ENCODE measurements at regions not wholly inside any gene's neighbourhood (a gene's known extent, or its start where the extent isn't known, plus 50 kb on each side); places are given as distances from the start of the nearest gene placed in this dataset.

DNA sequence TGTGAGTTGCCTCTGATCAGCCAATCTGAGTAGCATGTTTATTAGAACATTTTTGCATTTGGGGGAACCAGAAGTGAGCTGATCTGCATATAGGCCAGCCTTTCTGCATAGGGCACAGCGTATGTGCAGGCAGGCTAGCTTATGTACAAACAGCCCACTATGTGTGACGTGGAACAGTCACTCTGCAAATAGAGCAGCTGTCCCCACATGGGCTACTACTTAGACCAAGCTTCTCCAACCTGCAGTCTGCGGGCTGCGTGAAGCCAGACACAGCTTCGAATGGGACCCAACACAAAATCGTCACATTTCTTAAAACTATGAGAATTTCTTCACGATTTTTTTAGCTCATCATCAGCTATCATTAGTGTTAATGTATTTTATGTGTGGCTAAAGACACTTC, 134.1 kb upstream of the FAM20C start:
- no peak overlapping the region for H3K4me3 ChIP-seq (ENCODE audit: low read depth, low read length)
- TF ChIP-seq, protein P1, sequence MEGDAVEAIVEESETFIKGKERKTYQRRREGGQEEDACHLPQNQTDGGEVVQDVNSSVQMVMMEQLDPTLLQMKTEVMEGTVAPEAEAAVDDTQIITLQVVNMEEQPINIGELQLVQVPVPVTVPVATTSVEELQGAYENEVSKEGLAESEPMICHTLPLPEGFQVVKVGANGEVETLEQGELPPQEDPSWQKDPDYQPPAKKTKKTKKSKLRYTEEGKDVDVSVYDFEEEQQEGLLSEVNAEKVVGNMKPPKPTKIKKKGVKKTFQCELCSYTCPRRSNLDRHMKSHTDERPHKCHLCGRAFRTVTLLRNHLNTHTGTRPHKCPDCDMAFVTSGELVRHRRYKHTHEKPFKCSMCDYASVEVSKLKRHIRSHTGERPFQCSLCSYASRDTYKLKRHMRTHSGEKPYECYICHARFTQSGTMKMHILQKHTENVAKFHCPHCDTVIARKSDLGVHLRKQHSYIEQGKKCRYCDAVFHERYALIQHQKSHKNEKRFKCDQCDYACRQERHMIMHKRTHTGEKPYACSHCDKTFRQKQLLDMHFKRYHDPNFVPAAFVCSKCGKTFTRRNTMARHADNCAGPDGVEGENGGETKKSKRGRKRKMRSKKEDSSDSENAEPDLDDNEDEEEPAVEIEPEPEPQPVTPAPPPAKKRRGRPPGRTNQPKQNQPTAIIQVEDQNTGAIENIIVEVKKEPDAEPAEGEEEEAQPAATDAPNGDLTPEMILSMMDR (IDR thresholded peaks at IDR 0.05; ENCODE audit: insufficient read depth, low read depth, low read length): no peak
- no peak for DNase-seq (ENCODE audit: low read depth)

DNA sequence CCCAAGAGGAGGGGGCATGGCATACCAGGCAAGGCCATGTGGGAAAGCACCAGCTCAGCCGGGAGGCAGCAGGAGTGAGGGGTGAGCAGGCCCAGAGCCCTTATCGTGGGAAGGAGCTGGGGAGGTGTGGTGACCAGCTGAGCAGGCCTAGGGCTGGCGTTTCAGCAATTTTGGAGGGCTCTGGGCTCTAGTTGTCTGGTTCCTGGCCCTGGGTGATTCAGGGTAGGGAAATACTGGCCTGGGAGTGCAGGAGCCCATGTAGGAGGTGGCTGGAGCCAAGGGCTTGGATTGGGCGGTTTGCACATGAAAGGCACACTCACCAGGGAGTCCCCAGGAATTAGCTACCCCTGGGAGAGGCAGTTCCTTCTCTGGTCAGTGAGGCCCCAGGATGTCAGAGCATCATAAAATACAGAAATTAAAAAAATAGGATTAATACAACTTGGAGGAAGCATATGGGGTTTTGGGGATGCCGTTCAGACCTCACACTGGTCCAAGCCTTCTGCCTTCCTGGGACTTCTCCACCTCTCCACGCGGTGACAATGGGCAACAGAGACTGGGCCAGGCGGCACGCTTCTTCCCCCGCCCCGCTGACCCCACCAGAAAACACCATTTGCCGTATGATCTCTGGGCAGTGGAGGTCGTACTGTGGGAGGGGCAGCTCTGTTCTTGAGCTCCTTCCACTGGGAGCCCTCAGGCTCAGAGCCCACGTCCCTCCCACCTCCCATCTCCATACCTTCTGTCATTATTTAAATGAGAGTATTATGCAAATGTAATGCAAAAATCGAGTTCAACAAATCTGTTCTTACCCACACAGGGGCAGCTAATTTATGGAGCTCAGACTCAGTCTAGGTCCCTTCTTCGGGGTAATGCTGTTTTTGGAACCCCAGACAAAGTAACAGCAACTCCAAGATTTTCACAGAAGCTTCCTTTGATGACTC, 133.0 kb upstream of the FAM20C start:
- TF ChIP-seq, protein P1 (IDR thresholded peaks at IDR 0.05; ENCODE audit: insufficient read depth, low read depth, low read length): no peak
- no peak overlapping the region for H3K4me3 ChIP-seq (ENCODE audit: low read depth, low read length)
- no peak for DNase-seq (ENCODE audit: low read depth)

DNA sequence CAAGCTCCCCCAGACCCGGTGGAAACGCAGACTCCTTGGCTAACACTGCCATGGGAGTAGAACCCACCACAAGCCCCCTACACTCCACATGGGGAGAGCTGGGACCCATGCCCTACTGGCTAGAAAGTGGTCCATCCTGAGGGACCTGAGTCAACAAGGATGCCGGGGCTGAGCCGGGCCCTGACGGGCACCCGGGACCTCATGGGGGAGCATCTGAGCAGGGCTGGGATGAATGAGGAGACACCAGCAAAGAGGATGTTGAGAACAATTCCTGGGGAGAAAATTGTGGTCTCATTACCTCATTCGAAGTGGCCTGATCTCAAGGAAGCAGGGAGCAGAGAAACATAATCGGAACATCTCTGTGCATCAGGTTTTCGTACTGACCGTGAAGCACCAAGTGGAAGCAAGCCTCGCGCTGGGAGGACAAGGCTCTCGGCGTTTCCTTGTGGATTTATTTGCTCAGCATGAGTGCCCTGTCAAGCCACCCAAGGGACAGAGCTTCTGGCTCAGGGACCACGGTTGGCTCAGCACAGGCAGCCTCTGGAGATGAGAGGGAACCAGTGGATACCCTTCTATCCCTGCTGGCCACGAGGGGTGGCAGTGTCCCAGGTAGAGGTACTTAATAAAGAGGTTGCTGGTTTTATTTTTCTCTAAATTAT, 132.2 kb upstream of the FAM20C start:
- TF ChIP-seq, protein P1 (IDR thresholded peaks at IDR 0.05; ENCODE audit: insufficient read depth, low read depth, low read length): no peak
- no peak overlapping the region for H3K4me3 ChIP-seq (ENCODE audit: low read depth, low read length)
- no peak for DNase-seq (ENCODE audit: low read depth)

DNA sequence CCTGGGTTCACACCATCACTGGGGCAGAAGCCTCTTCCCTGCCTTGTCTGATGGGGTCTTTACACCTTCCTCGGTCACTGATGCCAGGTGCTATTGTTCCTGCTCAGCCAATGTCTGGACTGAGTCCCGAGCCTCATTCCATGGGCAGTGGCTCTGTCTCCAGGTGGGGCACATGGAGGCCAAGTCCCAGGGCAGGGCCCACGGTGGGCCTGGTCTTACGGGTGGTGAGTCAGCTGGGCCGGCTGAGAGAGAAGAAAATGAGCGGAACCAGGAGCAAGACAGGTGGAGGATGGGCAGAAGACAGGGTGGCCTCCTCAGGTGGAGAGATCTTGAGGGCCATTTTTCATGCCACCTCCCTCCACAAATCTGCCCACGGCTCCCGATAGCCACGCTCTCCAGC, 131.7 kb upstream of the FAM20C start:
- TF ChIP-seq, protein P1 (IDR thresholded peaks at IDR 0.05; ENCODE audit: insufficient read depth, low read depth, low read length): no peak
- no peak for DNase-seq (ENCODE audit: low read depth)
- no peak overlapping the region for H3K4me3 ChIP-seq (ENCODE audit: low read depth, low read length)

DNA sequence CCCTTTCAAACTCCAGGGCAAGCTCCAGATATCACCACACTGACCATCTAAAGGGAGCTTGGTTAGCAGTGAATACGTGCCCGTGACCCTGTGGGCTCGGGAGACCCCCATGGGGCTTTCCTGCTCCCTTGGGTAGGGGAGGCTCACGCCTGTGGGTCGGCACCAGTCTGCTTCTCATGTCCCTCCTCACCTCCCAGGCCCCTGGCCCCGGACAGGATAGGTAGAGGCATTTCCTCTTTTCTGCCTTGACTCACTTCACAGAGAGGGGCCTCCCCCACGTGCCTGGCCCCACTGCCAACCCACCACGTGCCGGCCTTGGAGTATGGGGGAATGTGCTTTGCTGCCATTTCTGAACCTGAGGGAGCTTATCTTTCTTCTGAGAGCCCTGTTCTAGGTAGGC, 131.3 kb upstream of the FAM20C start:
- no peak overlapping the region for H3K4me3 ChIP-seq (ENCODE audit: low read depth, low read length)
- TF ChIP-seq, protein P1 (IDR thresholded peaks at IDR 0.05; ENCODE audit: insufficient read depth, low read depth, low read length): no peak
- DNase-seq (ENCODE audit: low read depth): no peak

DNA sequence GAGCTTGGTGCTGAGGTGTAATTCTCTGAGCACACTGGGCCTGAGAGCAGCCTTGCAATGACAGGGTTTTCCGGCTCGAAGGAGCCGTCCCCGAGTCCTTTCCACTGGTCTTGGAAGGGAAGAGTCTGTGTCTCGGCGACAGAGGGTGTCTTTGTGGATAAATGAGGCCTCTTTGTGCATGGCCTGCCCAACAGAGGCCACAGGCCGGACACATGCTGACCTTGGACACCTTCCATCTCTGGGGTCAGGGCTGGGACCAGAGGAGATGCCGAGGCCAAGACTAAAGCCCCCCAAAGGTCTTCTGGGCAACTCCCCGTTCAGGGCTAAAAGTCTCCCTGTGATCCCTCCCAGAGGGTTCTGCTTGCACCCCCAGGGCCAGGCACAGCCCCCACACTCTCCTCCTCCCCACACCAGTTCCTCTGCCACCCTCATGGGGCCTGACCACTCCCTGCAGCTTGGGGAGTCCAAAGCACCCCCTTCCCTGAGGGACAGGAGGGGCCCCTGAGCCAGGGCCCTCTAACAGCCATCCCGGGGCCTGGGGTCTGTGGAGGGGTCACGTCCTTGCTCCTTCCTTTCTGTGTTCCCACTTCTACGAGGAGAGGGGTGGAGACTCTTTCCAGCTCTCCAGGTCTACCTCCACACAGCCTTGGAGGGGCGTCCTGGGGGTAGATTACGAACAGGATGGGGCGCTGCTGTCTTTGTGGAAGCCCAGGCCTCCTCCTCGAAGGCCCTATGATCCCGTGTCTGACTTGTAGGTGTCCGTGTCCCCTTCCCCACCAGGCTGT, 130.6 kb upstream of the FAM20C start:
- DNase-seq (ENCODE audit: low read depth): no peak
- TF ChIP-seq, protein P1 (IDR thresholded peaks at IDR 0.05; ENCODE audit: insufficient read depth, low read depth, low read length): no peak
- H3K4me3 ChIP-seq (ENCODE audit: low read depth, low read length): no peak overlapping the region

Measured in fibroblast of villous mesenchyme (primary cell).